ENCODE measurements at regions not wholly inside any gene's neighbourhood (a gene's known extent, or its start where the extent isn't known, plus 50 kb on each side); places are given as distances from the start of the nearest gene placed in this dataset.

- H3K79me2 ChIP-seq (replicated peaks; ENCODE audit: insufficient read depth), result peaks cover 95% of the 10 kb centered on the region
- peaks cover 33% of the 10 kb centered on the region for H3K4me1 Mint-ChIP-seq
- H3K9me2 ChIP-seq (ENCODE audit: insufficient read depth), result no peaks in the 10 kb centered on the region
- no peak for TF ChIP-seq ZNF462 (CRISPR knock-in tag; IDR thresholded peaks at IDR 0.05)
- no peak for TF ChIP-seq STAT1 (IDR thresholded peaks at IDR 0.05; ENCODE audit: unreplicated experiment)
- no peak for TF ChIP-seq REST (IDR thresholded peaks at IDR 0.05; ENCODE audit: unreplicated experiment)
- TF ChIP-seq ETS1 (IDR thresholded peaks at IDR 0.05), result no peak
- no peak for TF ChIP-seq ZNF114 (CRISPR knock-in tag; IDR thresholded peaks at IDR 0.05)
- no peak for TF ChIP-seq EZH2 (IDR thresholded peaks at IDR 0.05; ENCODE audit: low read depth, unreplicated experiment)
- TF ChIP-seq CTCF (conservative IDR thresholded peaks at IDR 0.05; ENCODE audit: low read depth in 2 of 2), result no peak
- TF ChIP-seq NANOG (IDR thresholded peaks at IDR 0.05; ENCODE audit: borderline replicate concordance), result no peak
- H2AFZ ChIP-seq, result no peak overlapping the region
- ATAC-seq (no peak), DNase-seq (ENCODE audit: low spot score) (no peak)
- no peaks in the 10 kb centered on the region for H3K27me3 ChIP-seq (ENCODE audit: insufficient read depth)
- H3K36me3 Mint-ChIP-seq (ENCODE audit: low read depth), result no peaks in the 10 kb centered on the region
- H3K4me3 Mint-ChIP-seq, result no peak overlapping the region
- H3K27ac Mint-ChIP-seq, result no peak overlapping the region
- peaks cover 14% of the 10 kb centered on the region for H4K20me1 ChIP-seq (replicated peaks; ENCODE audit: insufficient read depth)
- H3K27ac ChIP-seq (ENCODE audit: low read depth), result no peak overlapping the region
- H3K36me3 ChIP-seq (ENCODE audit: insufficient read depth), result no peaks in the 10 kb centered on the region
- H3K9me3 Mint-ChIP-seq, result no peaks in the 10 kb centered on the region
- no peaks in the 10 kb centered on the region for H3F3A ChIP-seq (replicated peaks; ENCODE audit: low read depth)
- H3K27me3 Mint-ChIP-seq (ENCODE audit: insufficient read depth, low read depth, poor library complexity), result peaks cover 1% of the 10 kb centered on the region
- H3K4me2 ChIP-seq, result no peak overlapping the region
- H3K4me1 ChIP-seq (ENCODE audit: insufficient read depth), result no peaks in the 10 kb centered on the region
- no peak overlapping the region for H3K4me3 ChIP-seq
Observed at GRCh38 chr14:71346685-71347084, 439.4 kb downstream of the PCNX1 start.

All from GM23338 (cell line).